CD4-positive, alpha-beta T cell treated with Interleukin-15 for 1 hour (primary cell): ENCODE measurements at regions not wholly inside any gene's neighbourhood (a gene's known extent, or its start where the extent isn't known, plus 50 kb on each side); places are given as distances from the start of the nearest gene placed in this dataset.

Experiments
- DNase-seq: peaks from one replicate; pipeline ENCODE4 v3.0.0-alpha.2; 2020

DNA sequence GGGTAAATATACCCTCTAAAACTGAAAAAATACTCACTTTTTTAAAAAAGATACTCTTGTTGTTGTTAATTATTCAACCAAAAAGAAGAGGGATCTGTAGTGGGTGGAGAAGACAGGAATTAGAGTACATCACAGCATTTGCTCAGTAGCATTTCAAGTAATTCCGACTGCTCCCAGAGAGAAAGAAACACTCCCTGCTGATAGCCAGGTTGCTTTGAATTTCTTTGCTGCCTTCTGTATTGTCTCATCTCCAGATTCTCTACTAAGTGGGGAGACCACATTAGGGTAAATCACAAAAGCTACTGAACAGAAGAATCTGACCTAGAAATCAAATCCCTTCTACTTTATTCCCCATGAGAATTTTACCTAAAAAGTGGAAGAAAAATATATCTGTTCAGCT, 661.1 kb downstream of the BRINP3 start:
- no peak for DNase-seq

DNA sequence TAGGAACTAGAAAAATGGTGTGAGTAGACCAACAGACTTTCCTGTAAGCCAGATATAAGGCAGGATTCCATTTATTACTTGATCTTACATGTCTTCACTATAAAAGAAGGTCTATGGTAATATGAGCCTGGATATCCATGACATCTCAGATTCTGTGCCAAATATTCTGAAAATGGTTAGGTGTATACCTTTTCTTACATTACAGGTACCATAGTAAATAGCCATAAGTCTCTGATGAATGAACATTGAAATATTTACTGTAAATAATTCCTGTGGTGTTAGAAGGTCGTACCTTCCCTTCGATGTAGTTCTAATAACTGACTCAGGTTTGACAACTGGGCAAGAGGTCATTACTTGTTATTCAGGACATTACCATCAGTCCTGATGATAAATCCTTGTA, 657.9 kb downstream of the BRINP3 start:
- DNase-seq = no peak

DNA sequence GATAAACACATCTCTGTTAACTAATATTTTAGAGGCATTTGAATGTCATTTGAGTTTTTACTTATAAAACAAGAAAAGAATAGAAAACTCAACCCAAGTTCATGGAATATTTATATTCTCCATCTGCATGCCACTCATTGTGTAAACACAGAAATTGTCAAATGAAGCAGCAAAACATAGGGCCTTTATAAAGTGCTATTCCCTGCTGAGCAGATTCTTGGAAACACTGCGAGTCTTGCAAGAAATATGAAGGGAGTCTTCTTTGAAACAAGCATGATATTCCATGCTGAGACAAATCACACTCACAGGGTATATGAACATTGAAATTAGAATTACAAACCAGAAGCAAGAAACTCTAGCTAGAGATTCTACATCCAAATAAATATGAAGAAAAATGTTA, 655.8 kb downstream of the BRINP3 start:
- no peak for DNase-seq

- no peak for DNase-seq
These were observed 642.9 kb downstream of the BRINP3 start for GRCh38 chr1:189834813-189835212.

DNA sequence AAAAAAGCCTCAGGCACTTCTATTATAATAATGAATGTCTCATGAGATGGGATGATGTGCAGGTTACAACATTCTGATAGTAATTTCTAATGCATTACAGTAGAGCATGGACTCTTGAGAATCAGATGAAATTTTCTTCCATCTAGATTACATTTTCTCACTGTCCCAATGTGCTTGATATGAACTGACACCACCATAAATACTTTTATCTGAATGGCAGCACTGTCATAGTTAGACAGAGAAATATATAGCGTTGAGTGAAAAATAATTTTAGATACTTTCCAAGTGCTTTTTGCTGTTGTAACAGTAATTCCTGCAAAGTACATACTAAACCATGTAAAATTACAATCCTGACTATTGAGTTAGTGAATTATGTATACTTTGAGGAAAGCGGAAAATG, 630.1 kb downstream of the BRINP3 start:
- DNase-seq = no peak

- no peak for DNase-seq
These were observed 625.8 kb downstream of the BRINP3 start for GRCh38 chr1:189851806-189852367.

- no peak for DNase-seq
These were observed 618.2 kb downstream of the BRINP3 start for GRCh38 chr1:189859385-189859977.

- no peak for DNase-seq
These were observed 611.1 kb downstream of the BRINP3 start for GRCh38 chr1:189866606-189867005.

DNA sequence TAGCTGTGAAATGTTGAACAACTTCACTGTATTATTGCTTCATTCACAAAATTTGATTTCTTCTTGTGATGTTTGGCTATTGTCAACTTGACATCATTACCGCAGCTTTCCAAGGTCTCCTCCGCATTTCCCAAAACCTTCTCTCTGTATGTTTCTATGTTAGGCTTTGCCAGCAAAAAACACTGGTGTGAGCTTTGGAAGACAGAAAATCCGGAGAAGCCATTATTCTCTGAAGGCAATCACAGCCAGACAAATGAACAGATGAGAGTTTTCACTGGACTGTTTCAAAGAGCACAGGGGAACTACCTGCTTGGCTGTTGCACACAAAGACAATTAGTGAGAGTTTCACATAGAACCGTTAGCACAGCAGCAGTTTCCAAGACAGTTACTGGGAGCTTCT, 609.6 kb downstream of the BRINP3 start:
- DNase-seq = no peak

DNA sequence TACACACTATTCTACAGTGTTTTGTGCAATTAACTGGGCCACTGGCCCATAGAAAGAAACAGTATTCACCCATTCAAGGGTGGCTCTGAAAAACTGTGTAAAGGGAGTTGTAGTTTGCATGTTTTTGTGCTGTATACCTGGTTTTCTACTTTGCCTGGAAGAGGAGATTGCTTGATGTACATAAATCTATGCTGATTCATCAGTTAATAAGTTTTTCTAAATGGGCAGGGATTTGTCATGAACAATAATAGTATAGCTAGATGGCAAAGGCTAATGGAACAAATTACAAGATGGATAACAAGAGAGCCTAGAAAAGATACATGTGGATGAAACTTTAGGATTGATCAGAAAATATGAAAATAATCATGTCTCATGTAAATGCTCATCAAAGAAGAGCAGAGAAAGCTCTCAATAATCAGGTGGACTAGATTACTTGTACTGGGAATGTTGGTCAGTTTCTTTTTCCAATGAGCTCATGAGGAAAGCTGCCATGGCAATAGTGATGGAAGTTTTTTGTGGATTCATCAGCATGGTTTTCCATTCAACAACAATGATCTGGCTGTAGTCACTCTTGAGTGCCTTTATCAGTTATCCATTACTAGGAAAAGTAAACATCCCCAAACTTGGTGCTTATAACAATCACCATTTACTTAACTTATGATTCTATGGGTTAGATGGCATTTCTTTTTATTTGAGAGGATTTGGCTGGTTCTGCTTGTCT, 602.8 kb downstream of the BRINP3 start:
- no peak for DNase-seq

DNA sequence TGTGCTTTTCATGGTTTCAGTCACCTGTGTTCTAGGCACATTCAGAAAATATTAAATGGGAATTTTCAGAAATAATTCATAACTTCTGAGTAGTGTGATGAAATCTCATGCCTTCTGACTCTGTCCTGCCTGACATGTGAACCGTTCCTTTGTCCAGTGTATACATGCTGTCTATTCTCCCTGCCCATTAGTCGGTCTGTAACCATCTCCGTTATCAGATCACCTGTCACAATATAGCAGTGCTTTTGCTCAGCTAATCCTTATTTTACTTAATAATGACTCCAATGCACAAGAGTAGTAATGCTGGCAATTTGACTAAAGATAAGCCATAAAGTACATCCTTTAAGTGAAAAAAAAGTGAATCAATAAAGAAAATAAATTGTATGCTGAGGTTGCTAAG, 597.5 kb downstream of the BRINP3 start:
- no peak for DNase-seq

- no peak for DNase-seq
These were observed 577.8 kb downstream of the BRINP3 start for GRCh38 chr1:189899686-189900425.

DNA sequence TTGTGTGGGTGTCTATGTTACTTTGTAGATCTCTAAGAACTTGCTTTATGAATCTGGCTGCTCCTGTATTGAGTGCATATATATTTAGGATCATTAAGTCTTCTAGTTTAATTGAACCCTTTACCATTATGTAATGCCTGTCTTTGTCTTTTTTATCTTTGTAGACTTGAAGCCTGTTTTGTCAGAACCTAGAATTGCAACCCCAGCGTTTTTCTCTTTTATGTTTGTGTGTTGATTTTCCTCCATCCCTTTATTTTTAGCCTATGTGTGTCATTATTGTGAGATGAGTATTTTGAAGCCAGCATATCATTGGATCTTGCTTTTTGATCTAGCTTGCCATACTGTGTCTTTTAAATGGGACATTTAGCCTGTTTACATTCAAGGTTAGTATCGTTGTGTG, 573.2 kb downstream of the BRINP3 start:
- no peak for DNase-seq

DNA sequence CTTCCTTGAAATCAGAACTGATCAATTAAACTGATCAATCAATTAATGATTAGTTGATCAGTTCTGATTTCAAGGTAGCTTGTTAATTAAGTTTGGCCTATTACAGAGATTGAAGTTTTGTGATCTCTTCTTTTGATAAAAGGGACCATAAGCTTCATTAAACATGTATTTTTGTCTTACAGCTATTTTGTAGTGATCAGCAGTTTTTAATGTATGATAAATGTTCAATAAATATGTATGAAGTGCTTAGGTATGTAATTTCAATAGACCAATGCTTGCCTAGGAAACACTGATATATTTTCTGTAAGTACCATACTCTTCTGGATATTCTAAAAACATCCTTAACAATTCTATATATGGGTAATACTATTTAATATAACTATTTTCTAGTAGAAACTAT, 569.6 kb downstream of the BRINP3 start:
- DNase-seq = no peak

DNA sequence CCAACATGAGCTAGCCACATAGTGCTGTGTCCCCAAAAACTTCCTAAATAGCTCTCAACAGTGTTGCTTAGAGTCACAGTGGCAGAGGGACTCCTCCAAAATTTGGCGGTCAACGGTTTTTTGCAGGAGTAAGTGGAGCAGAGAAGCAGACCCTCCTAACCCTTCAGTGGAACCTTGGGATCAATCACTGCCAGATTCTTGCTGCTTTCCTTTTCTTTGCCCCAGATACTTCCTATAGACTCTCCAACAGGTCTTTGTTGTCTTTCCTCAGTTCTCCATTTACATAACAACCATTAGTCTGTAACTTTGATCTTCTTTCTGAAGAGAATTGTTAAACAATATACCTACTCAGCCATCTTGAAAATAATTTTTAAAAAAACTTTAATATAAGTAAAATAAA, 556.1 kb downstream of the BRINP3 start:
- no peak for DNase-seq

- DNase-seq = no peak
These were observed 550.0 kb downstream of the BRINP3 start for GRCh38 chr1:189927641-189928040.

DNA sequence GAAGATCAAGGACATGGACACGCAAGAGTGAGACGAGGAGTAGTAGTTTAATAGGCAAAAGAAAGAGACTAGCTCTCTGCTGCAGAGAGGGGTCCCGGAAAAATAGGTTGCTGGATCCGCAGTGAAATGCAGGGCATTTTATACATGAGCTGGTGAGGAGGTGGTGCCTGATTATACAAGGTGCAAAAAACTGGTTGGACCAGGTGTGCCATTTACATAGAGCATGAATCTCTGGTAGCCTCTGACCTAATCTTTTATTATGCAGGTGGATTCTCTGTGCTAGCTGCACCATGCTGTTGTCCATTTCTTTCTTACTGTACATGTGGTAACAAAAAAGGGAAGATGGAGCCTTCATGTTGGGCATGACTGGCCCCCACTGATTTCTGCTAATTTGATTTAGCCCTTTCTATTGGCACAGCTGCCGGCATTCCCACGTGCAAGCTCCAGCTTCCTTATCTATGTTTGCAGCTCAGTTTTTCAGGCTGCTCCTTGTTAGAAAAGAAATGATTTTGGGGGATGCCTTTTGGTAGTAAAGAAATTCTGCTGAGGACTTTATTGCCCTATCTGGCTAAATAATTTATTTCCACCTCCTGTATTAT, 548.1 kb downstream of the BRINP3 start:
- no peak for DNase-seq

DNA sequence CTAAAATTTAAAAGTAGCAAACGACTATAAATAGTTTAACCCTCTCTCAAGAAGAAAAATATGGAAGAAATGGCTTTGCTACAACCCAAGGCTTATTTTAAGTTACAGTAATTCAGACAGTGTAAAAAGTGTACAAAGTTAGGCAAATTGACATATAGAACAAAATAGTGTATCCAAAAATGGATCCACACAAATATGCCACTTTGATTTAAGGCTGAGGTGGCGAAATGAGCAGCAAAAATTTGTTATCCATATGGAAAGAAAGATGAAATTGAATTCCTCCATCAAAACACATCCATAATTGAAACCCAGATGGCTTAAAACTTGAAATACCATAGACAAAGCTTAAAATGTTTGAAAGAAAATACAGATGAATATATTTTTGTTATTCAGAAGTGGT, 540.8 kb downstream of the BRINP3 start:
- no peak for DNase-seq

- DNase-seq = no peak
These were observed 537.7 kb downstream of the BRINP3 start for GRCh38 chr1:189939967-189940366.

- DNase-seq = no peak
These were observed 535.7 kb downstream of the BRINP3 start for GRCh38 chr1:189941922-189942321.

DNA sequence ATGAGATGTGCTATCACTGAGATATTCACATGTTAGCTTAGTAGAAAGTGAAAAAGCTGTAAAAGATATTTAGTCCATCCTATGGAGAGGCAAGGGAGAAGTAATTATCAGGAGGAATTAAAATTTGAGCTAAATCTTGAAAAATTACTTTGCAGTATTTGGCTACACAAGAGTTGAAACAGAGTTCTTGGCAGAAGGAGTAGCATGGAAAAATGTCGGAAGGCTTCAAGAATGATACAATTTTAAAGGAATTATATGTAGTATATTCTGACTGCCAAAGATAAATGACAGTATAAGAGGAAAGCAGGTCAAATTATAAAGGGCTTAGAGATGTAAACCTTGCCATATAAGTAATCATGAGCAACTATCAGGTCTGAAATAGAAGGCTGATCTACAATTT, 518.9 kb downstream of the BRINP3 start:
- DNase-seq = no peak

DNA sequence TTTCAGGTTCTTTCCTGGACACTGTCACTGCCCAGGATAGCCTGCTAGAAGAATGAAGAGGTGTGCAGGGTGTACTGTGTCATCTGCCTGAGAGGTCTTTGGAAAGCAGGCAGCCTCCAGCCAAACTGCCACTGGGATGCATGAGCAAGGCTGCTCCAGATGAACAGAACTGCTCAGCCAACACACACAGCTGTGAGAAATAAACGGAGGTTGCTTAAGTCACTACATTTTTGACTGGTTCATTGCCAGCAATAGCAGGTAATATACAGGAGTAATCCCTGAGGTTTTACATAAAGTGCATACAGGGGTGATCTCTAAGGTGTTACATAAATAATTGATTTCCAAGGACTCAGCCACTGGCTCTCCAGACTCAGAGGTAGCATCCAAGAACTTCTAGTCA, 516.9 kb downstream of the BRINP3 start:
- no peak for DNase-seq

GRCh38 chr1:189962181-189962580, 515.5 kb downstream of the BRINP3 start:
- DNase-seq = no peak
